HEK293T (cell line): ENCODE measurements at regions not wholly inside any gene's neighbourhood (a gene's known extent, or its start where the extent isn't known, plus 50 kb on each side); places are given as distances from the start of the nearest gene placed in this dataset.

ENCODE experiments used
- CTCF ChIA-PET: fragments of 350-600 bp; formaldehyde crosslinking; extraction: SDS; loops from one replicate; lab custom pipeline; 2021; ENCODE audit warnings: antibody characterized with exemption, inconsistent platforms; lab: Yijun Ruan, JAX
- POLR2A ChIA-PET: fragments of 350-600 bp; formaldehyde crosslinking; extraction: SDS; loops from one replicate; lab custom pipeline; 2020; ENCODE audit warnings: antibody characterized with exemption, inconsistent platforms; lab: Yijun Ruan, JAX
- DNase-seq: peaks from one replicate; pipeline ENCODE4 v3.0.0; 2012; ENCODE audit warnings: mixed read lengths; ENCODE audit errors: extremely low spot score
- ARNT ChIP-seq: fragments of 450-650 bp; IDR thresholded peaks from 2 replicates; pipeline ENCODE4 v1.6.1; 2017; ENCODE audit warnings: mild to moderate bottlenecking
- BHLHE40 ChIP-seq: fragments of 450-650 bp; IDR thresholded peaks from 2 replicates; pipeline ENCODE4 v1.6.1; 2016; ENCODE audit warnings: mild to moderate bottlenecking, moderate library complexity, borderline replicate concordance
- CTBP1 ChIP-seq: fragments of 450-650 bp; IDR thresholded peaks from 2 replicates; pipeline ENCODE4 v1.6.1; 2016; ENCODE audit warnings: borderline replicate concordance
- ELF4 ChIP-seq: fragments of 450-650 bp; IDR thresholded peaks from 2 replicates; pipeline ENCODE4 v1.6.1; 2017; ENCODE audit warnings: antibody characterized with exemption
- FOXA1 ChIP-seq: fragments of 450-650 bp; IDR thresholded peaks from 2 replicates; pipeline ENCODE4 v1.6.1; 2016; ENCODE audit warnings: mild to moderate bottlenecking
- FOXK2 ChIP-seq: fragments of 450-650 bp; IDR thresholded peaks from 2 replicates; pipeline ENCODE4 v1.6.1; 2016; ENCODE audit warnings: mild to moderate bottlenecking
- FOXM1 ChIP-seq: fragments of 450-650 bp; IDR thresholded peaks from 2 replicates; pipeline ENCODE4 v1.6.1; 2017; ENCODE audit warnings: mild to moderate bottlenecking, borderline replicate concordance
- HDGF ChIP-seq: fragments of 450-650 bp; IDR thresholded peaks from 2 replicates; pipeline ENCODE4 v1.6.1; 2017; ENCODE audit warnings: antibody characterized with exemption, borderline replicate concordance
- L3MBTL2 ChIP-seq: fragments of 450-650 bp; conservative IDR thresholded peaks from 2 replicates; pipeline ENCODE4 v1.6.1; 2016; ENCODE audit warnings: mild to moderate bottlenecking
- LEF1 ChIP-seq: fragments of 450-650 bp; IDR thresholded peaks from 2 replicates; pipeline ENCODE4 v1.6.1; 2017; ENCODE audit warnings: mild to moderate bottlenecking, borderline replicate concordance
- NFRKB ChIP-seq: fragments of 450-650 bp; IDR thresholded peaks from 2 replicates; pipeline ENCODE4 v1.6.1; 2016; ENCODE audit warnings: mild to moderate bottlenecking, moderate library complexity
- SP1 ChIP-seq: fragments of 450-650 bp; IDR thresholded peaks from 2 replicates; pipeline ENCODE4 v1.6.1; 2017
- SUZ12 ChIP-seq: fragments of 450-650 bp; IDR thresholded peaks from 2 replicates; pipeline ENCODE4 v1.6.1; 2016; ENCODE audit warnings: mild to moderate bottlenecking
- TARDBP ChIP-seq: fragments of 450-650 bp; IDR thresholded peaks from 2 replicates; pipeline ENCODE4 v1.6.1; 2016
- ZNF384 ChIP-seq: fragments of 450-650 bp; IDR thresholded peaks from 2 replicates; pipeline ENCODE4 v1.6.1; 2016
- TF ChIP-seq, protein P1 (sequence below): fragments of 450-650 bp; IDR thresholded peaks from 2 replicates; pipeline ENCODE4 v1.6.1; 2016

DNA sequence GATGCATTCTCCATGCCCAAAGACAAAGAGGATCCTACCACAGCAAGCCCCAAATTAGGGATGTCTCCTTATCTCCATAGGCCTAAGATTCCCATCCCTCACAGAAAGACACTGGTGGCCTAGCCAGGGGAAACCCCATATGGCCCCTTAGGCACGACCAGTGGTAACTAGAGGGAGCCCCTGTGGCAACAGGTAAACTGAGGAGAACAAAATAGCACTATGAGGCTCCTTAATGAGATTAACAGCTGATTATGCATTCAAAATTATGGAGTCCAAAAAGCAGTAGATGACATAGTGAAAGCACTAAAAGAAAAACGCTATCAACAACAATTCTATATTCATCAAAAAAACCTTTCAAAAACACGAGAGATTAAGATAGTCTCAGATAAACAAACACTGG is 234.0 kb downstream of the DIRAS2 start:
- no peak for DNase-seq
- no peak for TF ChIP-seq CTBP1
- TF ChIP-seq ELF4 = no peak
- no peak for TF ChIP-seq ARNT
- TF ChIP-seq ZNF384 = no peak
- TF ChIP-seq, protein P1, sequence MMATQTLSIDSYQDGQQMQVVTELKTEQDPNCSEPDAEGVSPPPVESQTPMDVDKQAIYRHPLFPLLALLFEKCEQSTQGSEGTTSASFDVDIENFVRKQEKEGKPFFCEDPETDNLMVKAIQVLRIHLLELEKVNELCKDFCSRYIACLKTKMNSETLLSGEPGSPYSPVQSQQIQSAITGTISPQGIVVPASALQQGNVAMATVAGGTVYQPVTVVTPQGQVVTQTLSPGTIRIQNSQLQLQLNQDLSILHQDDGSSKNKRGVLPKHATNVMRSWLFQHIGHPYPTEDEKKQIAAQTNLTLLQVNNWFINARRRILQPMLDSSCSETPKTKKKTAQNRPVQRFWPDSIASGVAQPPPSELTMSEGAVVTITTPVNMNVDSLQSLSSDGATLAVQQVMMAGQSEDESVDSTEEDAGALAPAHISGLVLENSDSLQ = no peak
- TF ChIP-seq BHLHE40 = no peak
- no peak for TF ChIP-seq TARDBP
- ChIA-PET POLR2A (no interaction called here), CTCF (interaction anchor here (0.6 kb wide), 1 partner anchor 139 kb away, joined by 5 read pairs; no protein-coding TSS in a partner anchor)

GRCh38 chr9:90419221-90419851 is 223.3 kb downstream of the DIRAS2 start:
- TF ChIP-seq FOXK2 (no peak), LEF1 (no peak), TARDBP (no peak), ZNF384 (no peak), BHLHE40 (no peak), ELF4 (no peak), NFRKB (no peak), SP1 (no peak), SUZ12 (no peak), L3MBTL2 (no peak), CTBP1 (no peak), FOXM1 (no peak), ARNT (no peak), FOXA1 (no peak), HDGF (no peak)
- TF ChIP-seq, protein P1 = no peak
- CTCF ChIA-PET = no interaction called here
- DNase-seq = no peak
- POLR2A ChIA-PET = interaction anchor here (1.2 kb wide), 1 partner anchor 14 kb away, joined by 4 read pairs; no protein-coding TSS in a partner anchor

DNA sequence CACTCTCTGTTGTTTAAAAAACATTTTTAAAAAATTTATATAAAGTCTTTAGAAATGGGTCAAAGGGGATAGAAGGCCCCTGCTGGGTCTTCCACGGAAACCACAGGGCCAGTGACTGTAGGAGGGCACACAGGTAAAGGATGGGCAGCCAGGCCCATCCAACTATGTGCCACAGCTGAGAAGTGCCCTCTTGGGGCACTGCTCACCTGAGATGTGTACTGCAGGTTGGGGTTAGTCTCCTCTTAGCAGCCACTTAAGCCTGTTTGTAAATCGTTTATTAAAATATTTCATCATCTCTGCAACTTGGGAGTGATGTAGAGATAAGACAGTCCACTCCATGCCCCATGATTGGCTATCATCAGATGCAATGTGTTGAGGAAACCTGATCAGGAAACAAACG is 222.4 kb downstream of the DIRAS2 start:
- CTCF ChIA-PET = no interaction called here

GRCh38 chr9:90420768-90421513 is 221.7 kb downstream of the DIRAS2 start:
- ChIA-PET CTCF (no interaction called here), POLR2A (no interaction called here)
- TF ChIP-seq BHLHE40 = no peak
- no peak for TF ChIP-seq FOXA1
- TF ChIP-seq SUZ12 = no peak
- TF ChIP-seq L3MBTL2 = no peak
- DNase-seq = no peak

More for the DNA sequence above, 222.4 kb downstream of the DIRAS2 start:
- no peak for TF ChIP-seq HDGF
- TF ChIP-seq LEF1 = no peak
- TF ChIP-seq FOXA1 = no peak
- no peak for TF ChIP-seq ARNT
- TF ChIP-seq L3MBTL2 = no peak
- TF ChIP-seq TARDBP = no peak
- no peak for TF ChIP-seq NFRKB
- no peak for TF ChIP-seq FOXM1
- no peak for TF ChIP-seq ZNF384
- DNase-seq = no peak
- POLR2A ChIA-PET = no interaction called here

DNA sequence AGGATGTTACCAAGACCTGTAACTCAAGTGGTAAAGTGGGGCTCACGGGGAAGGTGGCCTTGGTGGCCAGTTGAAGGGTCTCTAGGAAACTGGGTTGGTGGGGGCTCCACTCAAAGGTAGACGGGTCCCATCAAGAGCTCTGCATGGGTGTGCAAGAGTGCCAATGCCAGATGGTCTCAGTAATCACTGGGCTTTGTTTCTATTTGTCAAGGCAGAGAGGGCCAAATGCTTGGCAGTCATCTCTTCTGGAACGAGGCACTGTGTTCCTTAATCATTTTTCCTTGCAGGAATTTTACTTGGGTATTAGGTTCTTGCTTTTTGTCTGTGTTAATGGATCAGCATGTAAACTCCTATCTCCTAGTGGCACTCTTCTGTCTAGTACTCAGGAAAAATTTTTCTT is 220.8 kb downstream of the DIRAS2 start:
- ChIA-PET POLR2A (no interaction called here), CTCF (no interaction called here)
- DNase-seq = no peak
- TF ChIP-seq ARNT (no peak), FOXK2 (no peak), FOXA1 (no peak), TARDBP (no peak), SP1 (no peak), CTBP1 (no peak), LEF1 (no peak), HDGF (no peak), BHLHE40 (no peak), FOXM1 (no peak), ELF4 (no peak), L3MBTL2 (no peak), SUZ12 (no peak), NFRKB (no peak), ZNF384 (no peak)
- TF ChIP-seq, protein P1 = no peak

DNA sequence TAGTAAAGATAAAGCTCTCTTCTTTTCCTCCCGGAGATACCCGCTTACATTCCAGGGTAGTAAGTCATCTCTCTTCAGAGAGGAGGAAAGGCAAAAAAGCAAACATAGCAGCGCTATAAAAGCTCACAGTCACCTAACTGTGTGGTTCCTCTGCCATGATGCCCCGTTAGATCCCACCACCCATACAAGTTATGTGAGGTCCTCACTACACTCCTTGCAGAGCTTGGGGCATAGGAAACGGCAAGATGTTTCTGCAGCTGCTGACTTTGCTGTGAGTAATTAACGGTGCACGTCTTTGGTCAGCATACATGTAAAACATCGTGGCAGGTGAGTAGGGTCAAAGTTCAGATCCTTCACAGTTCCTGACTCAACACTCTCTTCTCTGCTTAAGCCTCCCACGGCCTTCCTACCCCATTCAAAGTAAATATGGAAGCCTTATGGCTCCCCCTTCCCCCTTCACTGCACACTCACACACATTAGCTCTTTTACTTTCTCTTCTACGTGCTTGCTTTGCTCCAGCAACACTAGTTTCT is 218.9 kb downstream of the DIRAS2 start:
- TF ChIP-seq ARNT (no peak), ZNF384 (no peak), SP1 (no peak), TARDBP (no peak), SUZ12 (no peak), CTBP1 (no peak), NFRKB (no peak), LEF1 (no peak), ELF4 (no peak), L3MBTL2 (no peak)
- TF ChIP-seq, protein P1 = no peak
- no peak for DNase-seq
- ChIA-PET CTCF (interaction anchor here (0.6 kb wide), 1 partner anchor 305 kb away, joined by 3 read pairs; no protein-coding TSS in a partner anchor), POLR2A (no interaction called here)
